AG09319 (cell line): ENCODE measurements at regions not wholly inside any gene's neighbourhood (a gene's known extent, or its start where the extent isn't known, plus 50 kb on each side); places are given as distances from the start of the nearest gene placed in this dataset.

Source experiments
- DNase-seq: peaks from one replicate; pipeline ENCODE4 v3.0.0-alpha.2; 2010; ENCODE audit warnings: low read depth; ENCODE audit errors: extremely low read depth
- CTCF ChIP-seq: IDR thresholded peaks from 2 replicates; pipeline ENCODE4 v1.5.1; 2011; ENCODE audit warnings: low read depth, mild to moderate bottlenecking, inconsistent platforms, low read length, moderate library complexity

GRCh38 chr3:10637342-10637741 lies 132.0 kb upstream of the ATP2B2 start:
- TF ChIP-seq CTCF, result no peak
- no peak for DNase-seq

GRCh38 chr3:10638466-10638865 lies 133.1 kb upstream of the ATP2B2 start:
- no peak for TF ChIP-seq CTCF
- no peak for DNase-seq

DNA sequence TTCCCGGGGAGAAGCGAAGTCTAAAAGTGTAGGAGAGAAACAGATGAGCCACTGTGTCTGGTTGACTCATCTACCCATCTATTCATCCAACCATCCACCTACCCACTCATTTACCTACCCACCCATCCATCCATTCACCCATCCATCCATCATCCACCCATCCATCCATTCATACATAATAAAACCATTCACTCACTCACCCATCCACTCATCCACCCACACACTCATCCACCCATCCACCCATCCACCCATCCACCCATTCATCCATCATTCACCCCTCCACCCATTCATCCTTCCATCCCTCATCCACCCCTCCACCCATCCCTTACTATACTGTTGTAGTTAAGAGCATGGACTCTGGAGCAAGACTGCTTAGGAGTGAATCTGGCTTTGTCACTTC lies 136.4 kb upstream of the ATP2B2 start:
- no peak for DNase-seq
- no peak for TF ChIP-seq CTCF

- DNase-seq, result no peak
- no peak for TF ChIP-seq CTCF
Observed at GRCh38 chr3:10644189-10644588, 138.8 kb upstream of the ATP2B2 start.

GRCh38 chr3:10645800-10646199 lies 140.4 kb upstream of the ATP2B2 start:
- DNase-seq, result no peak
- no peak for TF ChIP-seq CTCF

- no peak for DNase-seq
- TF ChIP-seq CTCF, result no peak
Observed at GRCh38 chr3:10646531-10647335, 141.3 kb upstream of the ATP2B2 start.

DNA sequence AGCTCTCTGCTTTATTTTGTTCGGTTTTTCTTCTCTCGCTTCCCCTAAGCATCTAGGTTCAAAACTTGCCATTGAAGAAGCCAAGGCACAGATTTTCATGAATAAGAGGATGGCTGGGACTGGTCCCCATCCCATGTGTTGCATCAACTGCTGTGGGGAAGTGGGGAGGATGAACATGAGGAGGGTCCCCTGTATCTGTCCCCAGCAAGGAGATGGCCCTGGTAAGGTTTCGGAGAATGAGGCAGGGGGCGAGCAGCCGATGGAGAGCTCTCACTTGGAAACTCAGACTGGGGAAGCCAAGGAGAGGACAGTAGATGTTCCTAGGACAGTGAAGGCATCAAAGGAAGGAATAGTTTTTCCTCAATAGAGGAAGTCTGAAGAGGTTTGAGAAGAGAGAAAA lies 142.0 kb upstream of the ATP2B2 start:
- DNase-seq, result no peak
- TF ChIP-seq CTCF, result no peak
